IMR-90 (cell line): ENCODE measurements at regions not wholly inside any gene's neighbourhood (a gene's known extent, or its start where the extent isn't known, plus 50 kb on each side); places are given as distances from the start of the nearest gene placed in this dataset.

Experiments used
- ATAC-seq: fragments of 200-7000 bp; cut with Tn5 transposase; 2 replicates; pipeline ENCODE4 v1.9.1; 2020; ENCODE audit warnings: low read depth, mild to moderate bottlenecking, moderate library complexity
- BruUV-seq: library from RNA; stranded (reverse); fragments of 400-500 nt; replicated peaks from 2 replicates; lab custom pipeline; 2021; lab: Mats Ljungman, UMichigan
- CTCF ChIA-PET: fragments of 300-600 bp; formaldehyde crosslinking; extraction: SDS; loops from one replicate; lab custom pipeline; 2021; ENCODE audit warnings: antibody characterized with exemption; lab: Yijun Ruan, JAX
- POLR2A ChIA-PET: fragments of 300-600 bp; sonication (Branson Sonifier 250); formaldehyde crosslinking; loops from one replicate; lab custom pipeline; 2022; ENCODE audit warnings: antibody characterized with exemption; ENCODE audit not compliant: unreplicated experiment; lab: Charles Lee
- DNase-seq: peaks from one replicate; pipeline ENCODE4 v3.0.0; 2013
- H2AFZ ChIP-seq: replicated peaks from 2 replicates; pipeline ENCODE3; 2013; ENCODE audit warnings: low read length, mild to moderate bottlenecking; ENCODE audit not compliant: poor library complexity
- H2AK5ac ChIP-seq: 2 replicates; pipeline ENCODE4 v1.6.1; 2013; ENCODE audit warnings: low read depth, low read length, inconsistent platforms
- H2AK9ac ChIP-seq: replicated peaks from 2 replicates; pipeline ENCODE3; 2013; ENCODE audit warnings: mild to moderate bottlenecking, low read depth, low read length, moderate library complexity; ENCODE audit not compliant: poor library complexity
- H2BK120ac ChIP-seq: 2 replicates; pipeline ENCODE4 v1.6.1; 2013; ENCODE audit warnings: low read depth, low read length, inconsistent platforms
- H2BK15ac ChIP-seq: 3 replicates; pipeline ENCODE4 v1.6.1; 2013; ENCODE audit warnings: low read depth, low read length, inconsistent platforms
- H2BK20ac ChIP-seq: 2 replicates; pipeline ENCODE4 v1.6.1; 2013; ENCODE audit warnings: low read depth, mild to moderate bottlenecking, inconsistent platforms, low read length, moderate library complexity
- H2BK5ac ChIP-seq: 2 replicates; pipeline ENCODE4 v1.6.1; 2013; ENCODE audit warnings: mild to moderate bottlenecking, low read depth, low read length, inconsistent platforms; ENCODE audit not compliant: poor library complexity, severe bottlenecking
- H3K14ac ChIP-seq: replicated peaks from 2 replicates; pipeline ENCODE4 v1.6.1; 2013; ENCODE audit warnings: low read depth, low read length, inconsistent platforms
- H3K18ac ChIP-seq: 2 replicates; pipeline ENCODE4 v1.6.1; 2013; ENCODE audit warnings: low read depth, low read length, control low read depth
- H3K23ac ChIP-seq: 2 replicates; pipeline ENCODE4 v1.6.1; 2013; ENCODE audit warnings: low read depth, low read length, inconsistent platforms
- H3K27ac ChIP-seq: 2 replicates; pipeline ENCODE4 v1.5.1; 2013; ENCODE audit warnings: mild to moderate bottlenecking, control low read depth, low read length; ENCODE audit not compliant: insufficient read depth
- H3K27me3 ChIP-seq: 2 replicates; pipeline ENCODE4 v1.6.1; 2013; ENCODE audit warnings: low read length; ENCODE audit not compliant: control insufficient read depth, insufficient read depth
- H3K36me3 ChIP-seq: 2 replicates; pipeline ENCODE4 v1.6.1; 2013; ENCODE audit warnings: low read length, mixed read lengths; ENCODE audit not compliant: control insufficient read depth, insufficient read depth
- H3K4ac ChIP-seq: 2 replicates; pipeline ENCODE4 v1.6.1; 2013; ENCODE audit warnings: low read depth, low read length, inconsistent platforms
- H3K4me1 ChIP-seq: 2 replicates; pipeline ENCODE4 v1.6.1; 2013; ENCODE audit warnings: low read length, mixed read lengths; ENCODE audit not compliant: control insufficient read depth, insufficient read depth
- H3K4me2 ChIP-seq: 2 replicates; pipeline ENCODE4 v1.6.1; 2013; ENCODE audit warnings: low read depth, mild to moderate bottlenecking, control low read depth, low read length, moderate library complexity
- H3K4me3 ChIP-seq: 2 replicates; pipeline ENCODE4 v1.5.1; 2013; ENCODE audit warnings: low read depth, mild to moderate bottlenecking, control low read depth, low read length, moderate library complexity; ENCODE audit not compliant: insufficient read depth
- H3K56ac ChIP-seq: 2 replicates; pipeline ENCODE4 v1.6.1; 2013; ENCODE audit warnings: low read length, inconsistent platforms; ENCODE audit not compliant: insufficient read depth; ENCODE audit errors: extremely low read depth
- H3K79me1 ChIP-seq, 2 experiments: 2 replicates each; pipeline ENCODE4 v1.6.1; 2013; ENCODE audit warnings: low read length in 2 of 2, inconsistent platforms in 1 of 2, low read depth in 1 of 2
- H3K9ac ChIP-seq: 2 replicates; pipeline ENCODE4 v1.6.1; 2013; ENCODE audit warnings: low read depth, low read length, control low read depth
- H3K9me1 ChIP-seq: 2 replicates; pipeline ENCODE4 v1.6.1; 2013; ENCODE audit warnings: low read length, inconsistent platforms; ENCODE audit not compliant: insufficient read depth
- H3K9me3 ChIP-seq: 2 replicates; pipeline ENCODE4 v1.6.1; 2013; ENCODE audit warnings: low read length; ENCODE audit not compliant: control insufficient read depth, insufficient read depth
- H4K20me1 ChIP-seq: 2 replicates; pipeline ENCODE4 v1.6.1; 2013; ENCODE audit warnings: low read length, inconsistent platforms; ENCODE audit not compliant: insufficient read depth
- H4K5ac ChIP-seq: 2 replicates; pipeline ENCODE4 v1.6.1; 2013; ENCODE audit warnings: mild to moderate bottlenecking, low read depth, low read length, control low read depth
- H4K8ac ChIP-seq, 2 experiments: 2 replicates each; pipeline ENCODE4 v1.6.1; 2013; ENCODE audit warnings: low read depth in 2 of 2, low read length in 2 of 2, control low read depth in 1 of 2, inconsistent platforms in 1 of 2
- H4K91ac ChIP-seq: 2 replicates; pipeline ENCODE4 v1.6.1; 2013; ENCODE audit warnings: low read depth, low read length, inconsistent platforms; ENCODE audit not compliant: insufficient read depth
- BHLHE40 ChIP-seq: fragments of 150-350 bp; IDR thresholded peaks from 2 replicates; pipeline ENCODE4 v1.6.1; 2016; ENCODE audit warnings: mild to moderate bottlenecking, low read depth, low read length
- CEBPB ChIP-seq: IDR thresholded peaks from 2 replicates; pipeline ENCODE4 v1.6.1; 2012; ENCODE audit warnings: low read depth, low read length, improper control_type of control experiment
- CHD1 ChIP-seq: IDR thresholded peaks from 2 replicates; pipeline ENCODE4 v1.6.1; 2012; ENCODE audit warnings: low read depth, low read length, improper control_type of control experiment
- CTCF ChIP-seq: conservative IDR thresholded peaks from 2 replicates; pipeline ENCODE4 v1.5.1; 2012; ENCODE audit warnings: mild to moderate bottlenecking, low read depth, low read length, improper control_type of control experiment
- ELK1 ChIP-seq: fragments of 150-350 bp; IDR thresholded peaks from 2 replicates; pipeline ENCODE4 v1.6.1; 2016; ENCODE audit warnings: low read depth, mild to moderate bottlenecking, low read length, moderate library complexity, borderline replicate concordance
- FOS ChIP-seq: fragments of 150-350 bp; IDR thresholded peaks from 2 replicates; pipeline ENCODE4 v1.6.1; 2016; ENCODE audit warnings: low read depth, low read length
- MAFK ChIP-seq: IDR thresholded peaks from 2 replicates; pipeline ENCODE4 v1.6.1; 2012; ENCODE audit warnings: low read depth, low read length, improper control_type of control experiment
- MAZ ChIP-seq: IDR thresholded peaks from 2 replicates; pipeline ENCODE4 v1.6.1; 2012; ENCODE audit warnings: low read depth, mild to moderate bottlenecking, low read length, improper control_type of control experiment, moderate library complexity, borderline replicate concordance
- MXI1 ChIP-seq: IDR thresholded peaks from 2 replicates; pipeline ENCODE4 v1.6.1; 2012; ENCODE audit warnings: low read depth, mild to moderate bottlenecking, low read length, moderate library complexity, borderline replicate concordance
- NFE2L2 ChIP-seq: fragments of 150-350 bp; IDR thresholded peaks from 2 replicates; pipeline ENCODE4 v1.6.1; 2016; ENCODE audit warnings: low read depth, mild to moderate bottlenecking, low read length
- POLR2A ChIP-seq: IDR thresholded peaks from 2 replicates; pipeline ENCODE4 v1.6.1; 2012; ENCODE audit warnings: mild to moderate bottlenecking, low read depth, low read length
- RAD21 ChIP-seq: IDR thresholded peaks from 2 replicates; pipeline ENCODE4 v1.6.1; 2012; ENCODE audit warnings: low read length, improper control_type of control experiment
- RCOR1 ChIP-seq: IDR thresholded peaks from 2 replicates; pipeline ENCODE4 v1.6.1; 2012; ENCODE audit warnings: mild to moderate bottlenecking, low read length, improper control_type of control experiment; ENCODE audit not compliant: insufficient replicate concordance
- RFX5 ChIP-seq: IDR thresholded peaks from 2 replicates; pipeline ENCODE4 v1.8.0; 2012; ENCODE audit warnings: low read depth, mild to moderate bottlenecking, low read length, moderate library complexity
- SMC3 ChIP-seq: fragments of 150-350 bp; IDR thresholded peaks from 2 replicates; pipeline ENCODE4 v1.6.1; 2016; ENCODE audit warnings: low read depth, mild to moderate bottlenecking, antibody characterized with exemption, low read length, moderate library complexity
- USF2 ChIP-seq: fragments of 150-350 bp; IDR thresholded peaks from 2 replicates; pipeline ENCODE4 v1.6.1; 2017; ENCODE audit warnings: mild to moderate bottlenecking, antibody characterized with exemption, low read length, low read depth
- WGBS, 2 experiments: methylation state at CpG; one replicate each; pipeline versions ENCODE4 v1.1.5 to v1.1.7; 2013; ENCODE audit warnings: missing lambda C conversion rate in 2 of 2; ENCODE audit not compliant: insufficient read length in 1 of 2; ENCODE audit errors: extremely low coverage in 2 of 2; 5-methylcytosine and 5-hydroxymethylcytosine counted together
- dilution Hi-C: fragments of 300-500 bp; cut with HindIII; formaldehyde crosslinking; loops from one replicate; pipeline ENCODE4 v1.14.3; 2018; ENCODE audit warnings: low sequenced_read_pairs; ENCODE audit not compliant: unreplicated experiment
- in situ Hi-C: fragments of 300-500 bp; cut with MboI; formaldehyde crosslinking; loops from 3 replicates; pipeline ENCODE4 v1.14.3; 2019; ENCODE audit warnings: low sequenced_read_pairs, inconsistent platforms, mixed read lengths
- intact Hi-C: fragments of 100-400 bp; cut with micrococcal nuclease; formaldehyde crosslinking; loops from 2 replicates; pipeline ENCODE4 v1.10.0; 2022

- no peak overlapping the region for H4K91ac ChIP-seq
- H3K4me3 ChIP-seq: no peak overlapping the region
- no peaks in the 10 kb centered on the region for H3K4me1 ChIP-seq
- CTCF ChIA-PET: interaction anchor here (1.1 kb wide), 1 partner anchor 9 kb away, joined by 5 read pairs; no protein-coding TSS in a partner anchor
- H3K18ac ChIP-seq: no peak overlapping the region
- H3K36me3 ChIP-seq: no peaks in the 10 kb centered on the region
- no CpG with 5 or more reads among the region's 2 CpGs for WGBS, 2 experiments
- H3K79me1 ChIP-seq: no peaks in the 10 kb centered on the region
- H3K9ac ChIP-seq: no peak overlapping the region
- H2AFZ ChIP-seq: no peak overlapping the region
- no peak overlapping the region for H3K14ac ChIP-seq
- no peak overlapping the region for H3K4ac ChIP-seq
- H3K56ac ChIP-seq: no peak overlapping the region
- in situ Hi-C loops (no loop called here), intact Hi-C loops (no loop called here), dilution Hi-C loops (no loop called here)
- no peak overlapping the region for H3K27ac ChIP-seq
- H4K20me1 ChIP-seq: no peaks in the 10 kb centered on the region
- no peak overlapping the region for H2BK120ac ChIP-seq
- no peak overlapping the region for H2BK5ac ChIP-seq
- no peak overlapping the region for H2AK9ac ChIP-seq
- DNase-seq (no peak), ATAC-seq (no peak)
- no peak overlapping the region for H2AK5ac ChIP-seq
- H3K27me3 ChIP-seq: peaks cover 50% of the 10 kb centered on the region
- H4K5ac ChIP-seq: no peak overlapping the region
- no TSS peak for BruUV-seq
- H4K8ac ChIP-seq: no peak overlapping the region
- H2BK15ac ChIP-seq: no peak overlapping the region
- no peaks in the 10 kb centered on the region for H3K9me1 ChIP-seq
- POLR2A ChIA-PET: no interaction called here
- H3K4me2 ChIP-seq: no peak overlapping the region
- TF ChIP-seq BHLHE40 (no peak), CHD1 (no peak), RFX5 (no peak), ELK1 (no peak), RCOR1 (no peak), CTCF (no peak), SMC3 (no peak), FOS (no peak), MXI1 (no peak), MAZ (no peak), NFE2L2 (no peak), RAD21 (no peak), MAFK (no peak), USF2 (no peak), POLR2A (no peak), CEBPB (no peak)
- no peaks in the 10 kb centered on the region for H3K9me3 ChIP-seq
- no peak overlapping the region for H2BK20ac ChIP-seq
- H3K23ac ChIP-seq: no peak overlapping the region
These were observed 145.9 kb downstream of the CDC5L start for GRCh38 chr6:44533421-44533820.
